HG02938 (cell line): ENCODE measurements at regions not wholly inside any gene's neighbourhood (a gene's known extent, or its start where the extent isn't known, plus 50 kb on each side); places are given as distances from the start of the nearest gene placed in this dataset.
"Not testable (repeated sequence)": the region's sequence is repeated elsewhere in the genome, so short reads cannot be mapped to it uniquely, and the experiment has no call there.

Experiments
- ATAC-seq: cut with Tn5 transposase; IDR thresholded peaks from one replicate; pipeline ENCODE4 v1.9.1; 2021; ENCODE audit warnings: mild to moderate bottlenecking, moderate library complexity; ENCODE audit not compliant: unreplicated experiment

DNA sequence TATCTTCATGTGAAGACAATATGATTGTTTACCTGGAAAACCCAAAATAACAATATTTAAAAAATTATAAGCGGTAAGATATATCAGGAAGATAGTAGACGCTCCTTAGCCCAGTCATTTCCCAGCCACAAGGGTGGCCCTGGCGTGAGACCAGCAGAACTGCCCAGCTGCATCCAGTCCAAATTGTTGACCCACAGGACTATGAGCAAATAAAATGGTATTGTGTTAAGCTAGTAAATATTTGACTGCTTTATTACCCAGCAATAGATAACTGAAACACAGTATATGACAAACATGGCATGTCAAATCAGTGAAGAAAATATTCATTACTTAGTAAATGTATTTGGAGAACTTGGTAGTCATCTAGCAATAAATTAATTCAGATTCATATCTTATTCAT, 294.3 kb upstream of the SPAG17 start:
- ATAC-seq: no peak

DNA sequence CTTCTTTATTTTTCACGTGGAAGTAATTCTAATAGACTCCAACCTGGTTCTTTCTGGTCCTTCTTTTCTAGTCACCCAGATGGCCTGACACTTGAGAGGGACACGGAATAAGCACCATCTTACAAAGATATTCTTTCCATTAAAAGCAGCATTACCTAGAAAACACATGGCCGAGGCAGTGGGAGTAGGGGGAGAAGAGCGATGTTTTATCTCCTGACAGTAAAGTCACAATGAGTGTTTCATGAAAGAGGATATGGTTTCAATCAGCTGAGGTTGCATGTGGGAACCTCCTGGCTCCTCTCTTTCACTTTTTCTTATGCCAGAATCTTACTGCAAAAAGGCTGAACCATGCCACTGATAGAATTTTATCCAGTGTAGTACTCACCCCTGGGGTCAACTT, 288.8 kb upstream of the SPAG17 start:
- no peak for ATAC-seq

DNA sequence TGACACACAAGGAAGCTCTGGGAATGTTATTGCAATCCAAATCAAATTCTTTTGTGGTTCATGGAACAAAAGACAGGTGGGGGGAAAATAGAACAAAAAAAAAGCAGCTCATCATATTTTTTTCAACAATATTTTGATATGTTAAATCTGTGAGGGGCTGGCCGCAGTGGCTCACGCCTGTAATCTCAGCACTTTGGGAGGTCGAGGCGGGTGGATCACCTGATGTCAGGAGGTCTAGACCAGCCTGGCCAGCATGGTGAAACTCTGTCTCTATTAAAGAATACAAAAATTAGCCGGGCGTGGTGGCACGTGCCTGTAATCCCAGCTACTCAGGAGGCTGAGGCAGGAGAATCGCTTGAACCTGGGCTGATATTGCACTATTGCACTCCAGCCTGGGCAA, 279.4 kb upstream of the SPAG17 start:
- not testable (repeated sequence) for ATAC-seq

DNA sequence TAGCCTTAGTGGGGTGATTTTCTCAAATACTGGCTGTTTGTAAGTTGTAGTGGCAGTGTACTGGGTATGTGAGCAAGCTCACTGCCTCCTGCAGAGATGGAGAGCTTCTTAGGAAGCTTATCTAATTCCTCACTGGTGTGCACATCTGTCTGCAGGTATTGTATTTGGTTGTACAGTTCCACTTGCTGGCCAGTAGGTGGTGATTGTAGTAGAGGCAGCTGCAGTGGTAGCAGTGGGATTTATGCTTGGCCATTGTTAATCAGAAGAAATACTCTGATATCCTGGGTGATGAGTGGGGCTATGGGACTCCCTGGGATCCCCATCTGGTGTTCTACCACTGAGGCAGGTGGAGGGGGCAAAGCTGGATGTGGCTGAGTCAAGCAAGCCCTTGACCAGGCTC, 276.1 kb upstream of the SPAG17 start:
- ATAC-seq: no peak

DNA sequence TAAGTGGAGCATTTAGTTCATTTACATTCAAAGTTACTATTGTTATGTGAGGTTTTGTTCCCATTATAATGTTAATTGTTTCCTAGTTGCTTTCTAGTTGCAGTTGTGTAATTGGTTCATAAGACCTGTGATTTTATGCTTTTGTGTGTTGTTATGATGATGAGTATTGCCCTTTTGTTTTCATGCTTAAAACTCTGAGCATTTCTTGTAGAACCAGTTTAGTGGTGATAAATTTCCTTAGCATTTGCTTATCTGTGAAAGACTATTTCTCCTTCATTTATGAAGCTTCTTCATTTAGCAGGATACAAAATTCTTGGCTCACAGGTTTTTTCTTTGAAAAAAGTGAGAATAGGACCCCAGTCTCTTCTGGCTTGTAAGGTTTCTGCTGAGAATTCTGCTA, 274.8 kb upstream of the SPAG17 start:
- ATAC-seq: no peak

DNA sequence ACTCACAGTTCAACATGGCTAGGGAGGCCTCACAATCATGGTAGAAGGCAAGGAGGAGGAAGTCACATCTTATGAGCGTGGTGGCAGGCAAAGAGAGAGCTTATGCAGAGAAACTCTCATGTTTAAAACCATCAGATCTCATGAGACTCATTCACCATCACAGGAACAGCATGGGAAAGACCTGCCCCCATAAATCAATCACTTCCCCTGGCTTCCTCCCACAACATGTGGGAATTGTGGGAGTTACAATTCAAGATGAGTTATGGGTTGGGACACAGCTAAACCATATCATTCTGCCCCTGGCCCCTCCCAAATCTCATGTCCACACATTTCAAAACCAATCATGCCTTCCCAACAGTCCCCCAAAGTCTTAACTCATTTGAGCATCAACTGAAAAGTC, 268.8 kb upstream of the SPAG17 start:
- not testable (repeated sequence) for ATAC-seq

DNA sequence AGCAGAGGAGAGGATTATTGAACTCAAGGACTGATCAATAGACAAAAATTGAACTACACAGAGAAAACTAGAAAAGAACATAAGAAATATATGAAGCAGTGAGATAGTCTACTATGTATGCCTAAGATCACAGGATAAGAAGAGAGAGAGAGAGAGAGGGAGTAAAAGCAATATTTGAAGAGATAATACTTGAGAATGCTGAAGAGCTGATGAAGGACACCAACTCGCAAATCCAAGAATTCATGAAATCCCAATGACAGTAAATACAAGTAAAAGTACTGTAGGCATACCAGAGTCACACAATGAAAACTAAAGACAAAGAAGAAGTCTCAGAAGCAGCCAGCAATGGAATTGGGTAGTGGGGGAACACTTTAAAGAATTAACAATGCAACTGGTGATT, 260.1 kb upstream of the SPAG17 start:
- ATAC-seq: no peak

DNA sequence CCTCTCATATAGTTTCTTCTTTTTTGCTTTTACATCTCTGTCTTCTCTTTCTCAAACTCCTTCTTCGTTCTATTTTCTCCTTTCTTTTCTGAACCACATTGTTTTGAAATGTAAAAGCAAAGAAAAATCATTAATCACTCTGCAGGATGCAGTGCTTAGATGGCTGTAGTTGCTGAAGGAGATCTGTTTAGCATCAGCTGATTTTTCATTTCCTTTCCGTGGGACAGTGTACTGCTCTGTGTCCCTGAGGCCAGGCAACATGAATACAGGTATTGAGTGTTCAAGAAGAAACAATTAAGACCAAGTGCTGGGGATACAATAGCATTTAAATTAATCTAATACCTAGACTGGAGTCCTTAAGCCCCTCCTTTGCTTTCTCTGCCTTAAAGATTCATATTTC, 257.2 kb upstream of the SPAG17 start:
- ATAC-seq: no peak

DNA sequence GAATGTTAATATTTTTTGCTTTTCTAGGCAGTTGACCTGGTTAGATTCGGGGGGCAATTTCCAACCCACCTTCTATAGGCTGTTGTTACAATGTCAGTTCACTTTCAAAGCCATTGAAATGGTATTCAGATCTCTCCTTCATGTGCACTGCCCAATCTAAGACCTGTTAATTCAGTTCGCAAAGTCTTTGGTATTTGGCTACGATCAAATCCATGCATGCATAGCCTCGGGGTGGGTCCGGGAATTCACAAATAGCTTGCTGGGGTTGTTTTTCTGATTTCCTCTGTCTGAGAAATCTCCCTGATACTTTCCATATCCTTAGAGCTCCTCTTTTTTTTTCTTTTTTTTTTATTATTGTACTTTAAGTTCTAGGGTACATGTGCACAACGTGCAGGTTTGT, 252.6 kb upstream of the SPAG17 start:
- no peak for ATAC-seq

DNA sequence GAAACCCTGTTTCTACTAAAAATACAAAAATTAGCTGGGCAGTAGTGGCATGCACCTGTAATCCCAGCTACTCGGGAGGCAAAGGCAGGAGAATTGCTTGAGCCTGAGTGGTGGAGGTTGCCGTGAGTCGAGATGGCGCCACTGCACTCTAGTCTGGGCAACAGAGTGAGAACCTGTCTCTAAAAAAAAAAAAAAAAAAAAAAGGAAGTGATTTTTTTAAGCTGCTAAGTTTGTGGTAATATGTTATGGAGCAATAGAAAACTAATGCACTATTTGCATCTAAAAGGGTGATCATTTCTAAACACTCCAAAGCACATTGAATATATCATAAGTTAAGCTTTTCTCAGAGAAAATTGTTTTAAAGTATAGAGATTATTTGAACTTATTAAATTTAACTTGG, 244.8 kb upstream of the SPAG17 start:
- no peak for ATAC-seq

DNA sequence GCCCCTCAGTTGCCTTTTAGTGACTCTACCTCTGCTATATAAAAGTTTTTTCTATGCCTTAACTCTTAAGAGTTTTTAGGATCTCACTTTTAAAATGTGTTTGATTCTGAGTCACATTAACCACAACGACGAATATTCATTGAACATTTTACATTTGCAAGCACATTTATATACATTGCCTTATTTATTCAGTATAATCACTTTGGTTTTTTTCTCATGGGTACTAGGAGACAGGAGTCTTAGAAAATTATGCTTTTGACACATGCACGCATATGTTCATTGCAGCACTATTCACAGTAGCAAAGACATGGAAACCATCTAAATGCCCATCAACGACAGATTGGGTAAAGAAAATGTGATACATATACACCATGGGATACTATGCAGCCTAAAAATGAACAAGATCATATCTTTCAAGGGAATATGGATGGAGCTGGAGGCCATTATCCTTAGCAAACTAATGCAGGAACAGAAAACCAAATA, 236.9 kb upstream of the SPAG17 start:
- ATAC-seq: no peak

DNA sequence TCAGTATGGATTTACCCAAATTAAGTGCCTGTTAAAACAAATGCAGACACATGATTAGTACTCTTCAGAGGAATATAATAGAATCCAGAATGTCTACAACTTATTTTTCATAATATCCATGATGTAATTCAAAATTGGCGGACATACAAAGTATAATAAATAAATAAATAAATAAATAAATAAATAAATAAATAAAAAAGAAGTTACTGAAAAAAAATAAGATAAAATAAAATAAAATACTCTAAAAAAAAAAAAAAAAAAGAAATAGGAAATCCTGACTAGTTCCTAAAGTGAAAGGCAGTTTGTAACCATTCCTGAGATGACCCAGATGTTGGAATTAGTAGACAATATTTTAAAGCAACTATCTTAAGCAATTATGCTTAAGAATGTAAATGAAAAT, 219.0 kb upstream of the SPAG17 start:
- no peak for ATAC-seq

DNA sequence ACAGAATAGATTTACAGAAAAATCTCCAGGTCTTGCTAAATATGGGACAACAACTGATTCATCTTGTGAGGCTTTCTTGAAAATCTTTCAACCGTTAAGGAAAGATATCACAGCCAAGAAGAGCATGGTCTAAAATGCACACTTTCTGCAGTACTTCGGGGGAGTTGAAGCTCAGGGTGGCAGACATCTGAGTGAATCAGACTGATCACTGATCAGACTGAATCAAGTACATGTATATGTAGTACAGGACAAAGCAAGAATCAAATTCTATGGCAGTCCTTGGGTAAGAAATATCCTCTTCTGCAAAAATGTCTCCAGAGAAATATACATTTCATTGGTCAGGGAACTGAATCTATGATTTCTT, 212.4 kb upstream of the SPAG17 start:
- no peak for ATAC-seq

DNA sequence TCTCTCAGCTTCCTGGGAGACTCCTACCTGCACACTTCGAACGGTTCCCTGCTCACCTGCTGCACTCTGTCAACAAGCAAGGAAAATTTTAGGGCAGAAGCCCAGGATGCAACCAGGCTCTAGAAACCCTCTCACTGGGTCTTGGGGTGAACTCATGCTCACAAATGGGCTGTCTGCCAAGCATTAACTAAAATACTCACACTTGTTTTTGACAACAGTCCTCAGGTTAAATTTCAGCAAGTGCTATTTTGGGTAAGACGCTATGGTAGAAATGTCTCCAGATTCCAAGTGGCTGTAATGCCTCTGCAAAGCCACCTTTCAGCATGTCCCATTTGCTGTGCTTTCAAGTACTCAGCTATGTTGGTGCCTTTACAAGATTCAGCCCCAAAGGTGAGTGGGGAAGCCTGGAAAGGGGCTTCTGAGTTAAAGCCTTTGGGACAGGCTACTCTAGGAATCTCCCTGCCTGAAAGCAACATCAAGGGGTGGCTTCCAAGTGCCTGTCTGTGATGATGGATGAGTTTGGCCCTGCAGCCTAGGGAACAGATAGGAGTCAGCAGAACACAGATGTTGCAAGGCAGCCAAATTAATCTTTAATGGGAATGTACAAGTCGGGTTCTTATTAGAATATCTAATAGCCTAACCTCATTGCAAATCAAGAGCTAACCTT, 211.9 kb upstream of the SPAG17 start:
- ATAC-seq: no peak

DNA sequence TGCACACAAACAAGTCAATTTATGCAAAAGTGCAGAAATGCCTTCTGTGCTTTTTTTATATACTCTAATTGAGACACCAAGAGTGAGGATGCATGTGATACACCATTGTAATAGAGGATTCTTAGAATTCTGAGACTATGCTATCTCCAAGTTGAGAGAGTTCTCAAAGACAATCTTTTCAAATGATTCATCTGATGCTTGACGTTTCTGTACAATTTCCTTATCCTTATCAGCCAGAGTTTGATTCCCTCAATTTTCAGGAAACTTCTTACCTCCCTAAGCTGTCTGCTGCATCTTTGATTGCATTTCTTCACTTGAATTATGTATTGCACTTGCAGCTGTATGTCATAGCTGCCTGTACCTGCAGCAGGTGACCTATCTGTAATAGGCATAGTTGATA, 211.3 kb upstream of the SPAG17 start:
- no peak for ATAC-seq

DNA sequence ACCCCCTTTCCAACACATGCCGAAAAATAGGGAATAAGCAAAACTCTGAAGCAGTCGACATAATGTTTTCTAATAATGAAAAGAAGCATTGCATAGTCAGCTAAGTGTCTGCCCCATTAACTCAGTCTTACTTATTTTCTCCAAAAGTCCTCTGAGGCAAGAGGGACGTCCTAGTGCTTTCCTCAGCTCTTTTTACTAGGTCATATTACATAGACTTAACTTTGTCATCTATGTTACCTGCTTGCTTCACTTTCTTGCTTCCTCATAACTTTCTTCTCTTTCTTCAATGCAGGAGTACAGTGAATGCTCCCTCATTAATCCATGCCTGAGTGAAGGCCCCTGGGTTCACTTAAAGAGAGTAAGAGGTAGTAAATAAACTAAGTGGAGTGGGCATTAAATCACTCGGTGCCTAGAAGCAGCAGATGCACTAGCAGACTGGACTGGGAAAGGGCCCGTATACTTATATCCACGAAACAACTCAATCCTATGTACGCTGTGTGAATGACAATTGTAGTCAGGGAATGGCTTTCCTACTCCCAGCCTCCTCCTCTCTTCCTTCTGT, 210.5 kb upstream of the SPAG17 start:
- ATAC-seq: no peak

DNA sequence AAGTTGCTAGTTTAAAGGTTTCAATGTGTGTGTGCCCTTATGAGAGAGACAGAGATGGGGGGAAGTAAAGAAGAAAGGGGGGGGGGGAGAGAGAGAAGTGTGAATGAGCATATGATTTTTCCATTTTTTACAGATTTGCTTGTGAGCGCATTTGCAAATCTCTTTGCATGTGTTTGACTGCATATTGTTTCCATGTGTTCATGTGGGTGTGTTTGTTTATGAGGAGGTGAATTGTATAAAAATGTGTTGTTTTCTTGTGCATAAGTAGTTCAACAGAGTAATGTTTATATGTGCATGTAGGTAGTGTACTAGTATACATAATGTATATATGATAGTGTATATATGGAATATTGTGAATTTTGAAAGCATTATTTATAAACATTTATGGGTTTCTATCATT, 205.9 kb upstream of the SPAG17 start:
- ATAC-seq: no peak

DNA sequence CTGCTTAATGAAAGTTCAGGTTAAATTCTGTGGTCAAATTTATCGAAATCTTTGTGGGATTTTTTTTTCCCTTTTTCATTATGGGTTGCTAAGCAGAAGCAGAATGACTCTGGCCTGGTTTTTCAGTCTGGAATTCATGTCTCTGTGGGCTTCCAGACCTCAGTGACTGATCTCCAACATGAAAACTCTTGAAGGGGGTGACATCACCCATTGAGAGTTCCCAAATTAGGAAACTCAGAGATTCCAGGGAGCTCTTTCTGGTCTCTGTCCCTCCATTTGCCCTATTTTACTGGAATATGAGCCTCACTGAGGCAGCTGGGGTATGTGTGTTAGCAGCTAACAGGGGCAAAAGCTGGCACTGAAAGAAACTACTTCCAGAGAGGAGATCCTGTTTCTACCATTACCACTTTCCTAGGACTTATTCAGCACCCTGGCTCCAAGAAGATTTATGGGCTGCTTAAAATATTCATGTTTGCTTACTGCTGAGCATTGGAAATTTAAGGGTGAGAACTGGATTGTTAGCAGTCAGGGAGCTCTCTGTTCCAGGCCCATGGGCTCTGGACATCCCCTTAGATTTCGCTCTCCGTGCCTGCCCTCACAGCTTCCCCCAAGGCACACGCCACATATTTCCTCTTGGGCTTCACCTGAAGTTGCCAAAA, 203.4 kb upstream of the SPAG17 start:
- no peak for ATAC-seq

DNA sequence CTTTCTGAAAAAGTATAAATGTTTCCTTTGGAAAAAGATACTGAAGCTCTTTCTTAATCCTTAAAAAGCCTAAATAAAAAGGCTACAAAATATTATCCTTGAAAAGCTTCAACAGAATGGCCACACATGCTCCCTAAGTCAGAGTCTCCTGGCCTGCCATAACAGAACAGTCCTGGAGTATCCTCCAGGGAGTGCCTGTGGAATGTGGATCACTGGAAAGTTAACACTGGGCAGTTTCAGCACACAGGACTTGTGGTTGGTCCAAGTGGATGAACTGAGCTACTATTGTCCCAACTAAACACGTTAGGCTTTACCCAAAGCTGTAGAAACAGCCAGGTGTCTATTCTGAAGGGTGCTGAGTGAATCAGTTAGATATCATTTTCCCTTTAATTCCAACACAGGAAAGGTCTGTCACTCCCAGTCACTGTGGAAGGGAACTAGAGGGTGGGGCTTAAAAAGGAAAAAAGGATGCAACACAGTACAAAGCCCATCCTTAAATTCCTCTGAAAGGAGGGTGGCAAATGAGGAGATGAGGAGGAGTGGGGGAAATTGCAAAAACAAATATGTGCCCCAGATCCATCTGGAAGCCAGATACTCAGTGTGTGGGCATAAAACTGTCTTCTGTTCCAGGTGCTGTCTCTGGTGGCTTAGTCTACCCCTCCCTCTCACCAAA, 196.3 kb upstream of the SPAG17 start:
- ATAC-seq: no peak

DNA sequence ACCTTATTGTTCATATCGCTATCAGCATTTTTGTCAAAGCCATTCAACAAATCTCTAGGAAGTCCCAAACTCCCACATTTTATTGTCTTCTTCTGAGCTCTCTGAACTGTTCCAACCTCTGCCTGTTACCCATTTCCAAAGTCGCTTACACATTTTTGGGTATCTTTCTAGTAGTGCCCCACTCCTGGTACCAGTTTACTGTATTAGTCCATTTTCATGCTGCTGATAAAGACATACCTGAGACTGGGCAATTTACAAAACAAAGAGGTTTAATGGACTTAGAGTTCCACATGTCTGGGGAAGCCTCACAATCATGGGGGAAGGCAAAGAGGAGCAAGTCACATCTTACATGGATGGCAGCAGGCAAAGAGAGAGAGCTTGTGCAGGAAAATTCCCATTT, 192.2 kb upstream of the SPAG17 start:
- not testable (repeated sequence) for ATAC-seq

DNA sequence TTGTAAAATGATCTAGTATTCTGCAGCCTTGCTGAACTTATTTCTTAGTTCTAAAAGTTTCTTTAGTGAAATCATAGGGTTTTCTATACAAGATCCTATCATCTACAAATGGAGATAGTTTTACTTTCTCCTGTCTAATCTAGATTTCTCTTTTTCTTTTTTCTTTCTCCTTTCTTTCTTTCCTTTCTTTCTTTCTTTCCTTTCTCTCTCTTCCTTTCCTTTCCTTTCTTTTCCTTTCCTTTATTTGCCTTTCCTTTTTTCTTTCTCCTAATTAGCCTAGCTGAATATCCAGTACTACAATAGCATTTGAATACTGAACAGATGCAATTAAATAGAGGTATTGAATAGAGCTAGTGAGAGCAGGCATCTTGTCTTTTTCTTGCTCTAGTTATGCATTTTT, 186.6 kb upstream of the SPAG17 start:
- no peak for ATAC-seq

DNA sequence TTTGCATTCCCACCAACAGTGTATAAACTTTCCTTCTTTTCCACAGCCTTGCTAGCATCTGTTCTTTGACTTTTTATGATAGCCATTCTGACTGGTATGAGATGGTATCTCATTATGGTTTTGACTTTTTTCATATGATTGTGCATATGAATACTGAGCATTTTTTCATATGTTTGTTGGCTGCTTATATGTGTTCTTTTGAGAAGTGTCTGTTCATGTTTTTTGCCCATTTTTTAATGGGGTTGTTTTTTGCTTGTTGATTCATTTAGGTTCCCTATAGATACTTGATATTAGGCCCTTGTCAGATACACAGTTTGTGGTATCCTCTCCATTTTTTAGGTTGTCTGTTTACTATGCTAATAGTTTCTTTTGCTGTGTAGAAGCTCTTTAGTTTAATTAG, 185.8 kb upstream of the SPAG17 start:
- ATAC-seq: no peak
